ENCODE measurements at regions not wholly inside any gene's neighbourhood (a gene's known extent, or its start where the extent isn't known, plus 50 kb on each side); places are given as distances from the start of the nearest gene placed in this dataset.
A peak's percentile ranks its signal among the peaks of the same experiment; 100 is the strongest.

GRCh38 chr4:184282895-184283654, 65.4 kb upstream of the ENPP6 start:
- WGBS (ENCODE audit: insufficient coverage, insufficient replicate concordance, low lambda C conversion rate, missing lambda C conversion rate) = 3% methylated on average over 9 of the region's 9 CpGs
- peak; percentile 94 for FAIRE-seq
- Histone ChIP-seq H3K36me3 (ENCODE audit: control insufficient read depth in 2 of 2, insufficient read depth in 2 of 2, low read length in 1 of 2) (no peaks in the 10 kb centered on the region), H3K4me1 (ENCODE audit: control insufficient read depth, insufficient read depth, low read length) (peaks cover 74% of the 10 kb centered on the region), H4K20me1 (ENCODE audit: control insufficient read depth, insufficient read depth) (no peaks in the 10 kb centered on the region), H3K4me2 (ENCODE audit: control insufficient read depth, insufficient read depth) (peak overlapping the region; percentile 82), H3K27me3 (replicated peaks in 1 of 2; ENCODE audit: control insufficient read depth in 2 of 2, insufficient read depth in 2 of 2, low read length in 1 of 2) (no peaks in the 10 kb centered on the region), H3K4me3 (peak overlapping the region; percentile 57; the same call in 1 of the 2 replicates), H3K9ac (ENCODE audit: control insufficient read depth, insufficient read depth, low read length) (peak overlapping the region; percentile 93), H3K9me3 (replicated peaks; ENCODE audit: control insufficient read depth, insufficient read depth, low read length) (peaks cover 12% of the 10 kb centered on the region), H3K79me2 (ENCODE audit: control insufficient read depth, insufficient read depth, low read length) (peaks cover 28% of the 10 kb centered on the region), H2AFZ (ENCODE audit: control insufficient read depth, low read depth, low read length) (no peak overlapping the region), H3K27ac (ENCODE audit: control insufficient read depth, insufficient read depth) (peak overlapping the region; percentile 99)
- TSS peak; percentile 62 for BruUV-seq (replicated peaks)
- ChIA-PET POLR2A (interaction anchor here (0.5 to 7.5 kb wide), 17 partner anchors 9 to 545 kb away, joined by 3 to 250 read pairs (median 5); no protein-coding TSS in a partner anchor), CTCF (interaction anchor here (1.0 to 15.5 kb wide), 13 partner anchors 15 to 253 kb away, joined by 3 to 348 read pairs (median 9); partner anchors contain the start of gene IRF2), RAD21 (ENCODE audit: unreplicated experiment) (interaction anchor here (0.9 to 7.4 kb wide), 19 partner anchors 9 to 334 kb away, joined by 3 to 367 read pairs (median 8); partner anchors contain the start of gene IRF2), SMC1A (ENCODE audit: uncharacterized antibody, unreplicated experiment) (interaction anchor here (0.8 to 8.5 kb wide), 16 partner anchors 10 to 256 kb away, joined by 3 to 428 read pairs (median 15); no protein-coding TSS in a partner anchor)
- peak; percentile 97 for DNase-seq (ENCODE audit: low read depth, low spot score)
- intact Hi-C loops (cut with micrococcal nuclease; ENCODE audit: unreplicated experiment) = loop anchor here (1.0 to 10.0 kb wide), 11 partner anchors 28 to 572 kb away; partner anchors contain the start of genes CASP3, IRF2 and PRIMPOL
- peak; percentile 67 for ATAC-seq
- in situ Hi-C loops (cut with MboI) = loop anchor here (5.0 to 10.0 kb wide), 3 partner anchors 64 to 452 kb away; partner anchors contain the start of gene CENPU
- no peak for TF ChIP-seq PAX8 (IDR thresholded peaks at IDR 0.05)
- no peak for TF ChIP-seq ZZZ3 (IDR thresholded peaks at IDR 0.05; ENCODE audit: control insufficient read depth, insufficient read length, low read depth)
- no peak for TF ChIP-seq ATF2 (IDR thresholded peaks at IDR 0.05; ENCODE audit: low read length)
- no peak for TF ChIP-seq SIX5 (IDR thresholded peaks at IDR 0.05; ENCODE audit: low read depth, low read length, severe bottlenecking)
- no peak for TF ChIP-seq REST (IDR thresholded peaks at IDR 0.05; ENCODE audit: low read depth, low read length)
- TF ChIP-seq WRNIP1 (IDR thresholded peaks at IDR 0.05; ENCODE audit: borderline replicate concordance, low read depth, low read length) = no peak
- peak; percentile 77; the same call in 2 of the 3 replicates for TF ChIP-seq POU2F2 (IDR thresholded peaks at IDR 0.05; ENCODE audit: borderline replicate concordance, low read depth, low read length)
- peak; percentile 73; the same call in 1 of the 2 replicates for TF ChIP-seq PKNOX1 (IDR thresholded peaks at IDR 0.05)
- peak; percentile 87 for TF ChIP-seq ATF7 (IDR thresholded peaks at IDR 0.05; ENCODE audit: low read depth)
- peak; percentile 88 for TF ChIP-seq MTA2 (IDR thresholded peaks at IDR 0.05; ENCODE audit: low read depth)
- TF ChIP-seq RELB (IDR thresholded peaks at IDR 0.05; ENCODE audit: low read depth) = peak; percentile 79
- TF ChIP-seq STAT1 (conservative IDR thresholded peaks at IDR 0.05) = no peak
- TF ChIP-seq SMC3 (IDR thresholded peaks at IDR 0.05; ENCODE audit: borderline replicate concordance, low read length) = no peak; the same call in 1 of the 2 replicates
- peak; percentile 77 for TF ChIP-seq NBN (IDR thresholded peaks at IDR 0.05)
- no peak for TF ChIP-seq CBX3 (IDR thresholded peaks at IDR 0.05; ENCODE audit: borderline replicate concordance, low read depth)
- no peak for TF ChIP-seq RUNX3 (IDR thresholded peaks at IDR 0.05; ENCODE audit: low read length)
